GM23248 (cell line): ENCODE measurements at regions not wholly inside any gene's neighbourhood (a gene's known extent, or its start where the extent isn't known, plus 50 kb on each side); places are given as distances from the start of the nearest gene placed in this dataset.

Source experiments
- EZH2 ChIP-seq: fragments of 200-600 bp; sonication (generic); IDR thresholded peaks from 2 replicates; pipeline ENCODE4 v1.6.1; 2018; ENCODE audit warnings: antibody characterized with exemption, mild to moderate bottlenecking; ENCODE audit not compliant: insufficient read depth, poor library complexity, severe bottlenecking
- EZH2phosphoT487 ChIP-seq: fragments of 200-600 bp; sonication (generic); IDR thresholded peaks from 2 replicates; pipeline ENCODE4 v1.6.1; 2018; ENCODE audit warnings: antibody characterized with exemption, moderate library complexity, mild to moderate bottlenecking, low read depth; ENCODE audit not compliant: insufficient read depth

- TF ChIP-seq EZH2phosphoT487 (no peak), EZH2 (no peak)
These were observed 516.4 kb upstream of the ZMIZ1 start for GRCh38 chr10:78552261-78552811.
